Astrocyte of the cerebellum (primary cell): ENCODE measurements at regions not wholly inside any gene's neighbourhood (a gene's known extent, or its start where the extent isn't known, plus 50 kb on each side); places are given as distances from the start of the nearest gene placed in this dataset.

Experiments
- DNase-seq: peaks from one replicate; pipeline ENCODE4 v3.0.0-alpha.2; 2011; ENCODE audit warnings: low read depth
- H3K4me3 ChIP-seq: 2 replicates; pipeline ENCODE4 v1.5.1; 2011; ENCODE audit warnings: mild to moderate bottlenecking, low read depth, low read length, moderate library complexity
- CTCF ChIP-seq: IDR thresholded peaks from 2 replicates; pipeline ENCODE4 v1.5.1; 2012; ENCODE audit warnings: low read length, low read depth, moderate library complexity, mild to moderate bottlenecking; ENCODE audit errors: missing control alignments
- in situ Hi-C: cut with HindIII; loops from 2 replicates; pipeline ENCODE4 v1.10.0; 2017; ENCODE audit warnings: low sequenced_read_pairs

- in situ Hi-C loops, result no loop called here
- no peak for TF ChIP-seq CTCF
- no peak for DNase-seq
- no peak overlapping the region for H3K4me3 ChIP-seq
Measured at GRCh38 chr2:221637851-221638250, 65.7 kb upstream of the EPHA4 start.

GRCh38 chr2:221635949-221636348 lies 63.8 kb upstream of the EPHA4 start:
- in situ Hi-C loops, result no loop called here
- TF ChIP-seq CTCF, result peak; percentile 10
- H3K4me3 ChIP-seq, result no peak overlapping the region
- no peak for DNase-seq

GRCh38 chr2:221629468-221629867 lies 57.4 kb upstream of the EPHA4 start:
- in situ Hi-C loops, result no loop called here
- H3K4me3 ChIP-seq, result no peak overlapping the region
- TF ChIP-seq CTCF, result no peak
- DNase-seq, result peak; percentile 18

- DNase-seq, result no peak
- in situ Hi-C loops, result no loop called here
- no peak for TF ChIP-seq CTCF
- H3K4me3 ChIP-seq, result no peak overlapping the region
Measured at GRCh38 chr2:221624475-221624874, 52.4 kb upstream of the EPHA4 start.
